ENCODE measurements at regions not wholly inside any gene's neighbourhood (a gene's known extent, or its start where the extent isn't known, plus 50 kb on each side); places are given as distances from the start of the nearest gene placed in this dataset.

DNA sequence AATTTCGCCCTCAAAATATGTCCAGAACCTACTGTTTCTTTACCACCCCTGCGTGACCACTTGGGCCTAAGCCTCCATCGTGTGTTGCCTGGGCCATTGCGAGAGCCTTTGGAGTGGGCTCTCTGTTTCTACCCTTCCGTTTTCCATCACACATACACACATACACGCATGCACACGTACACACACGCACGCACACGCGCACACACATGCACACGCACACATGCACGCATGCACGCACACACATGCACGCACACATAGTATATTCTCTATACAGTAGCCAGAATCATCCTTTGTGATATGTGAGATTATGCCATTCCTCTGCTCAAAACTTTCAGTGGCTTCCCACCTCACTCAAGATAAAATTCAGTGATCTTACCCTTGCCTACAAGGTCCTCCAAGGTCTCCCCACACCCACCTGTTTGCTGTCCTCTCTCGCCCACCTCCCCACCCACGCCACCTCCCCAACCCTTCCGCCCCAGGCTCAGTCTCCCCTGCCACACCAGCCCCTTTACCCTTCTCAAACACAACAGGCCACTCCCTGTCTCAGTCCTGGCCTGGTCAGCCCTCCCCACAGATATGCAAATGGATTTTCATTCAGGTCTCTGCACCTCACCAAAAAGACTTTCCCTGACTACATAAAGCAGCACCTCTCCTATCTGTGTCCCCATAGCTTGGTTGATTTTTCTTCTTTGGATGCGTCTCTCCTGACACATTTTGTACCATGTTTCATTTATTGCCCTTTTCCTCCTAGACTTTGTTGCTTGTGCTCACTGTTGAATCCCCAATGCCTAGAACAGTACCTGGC lies 559.6 kb downstream of the CD83 start:
- TF ChIP-seq, protein P1, sequence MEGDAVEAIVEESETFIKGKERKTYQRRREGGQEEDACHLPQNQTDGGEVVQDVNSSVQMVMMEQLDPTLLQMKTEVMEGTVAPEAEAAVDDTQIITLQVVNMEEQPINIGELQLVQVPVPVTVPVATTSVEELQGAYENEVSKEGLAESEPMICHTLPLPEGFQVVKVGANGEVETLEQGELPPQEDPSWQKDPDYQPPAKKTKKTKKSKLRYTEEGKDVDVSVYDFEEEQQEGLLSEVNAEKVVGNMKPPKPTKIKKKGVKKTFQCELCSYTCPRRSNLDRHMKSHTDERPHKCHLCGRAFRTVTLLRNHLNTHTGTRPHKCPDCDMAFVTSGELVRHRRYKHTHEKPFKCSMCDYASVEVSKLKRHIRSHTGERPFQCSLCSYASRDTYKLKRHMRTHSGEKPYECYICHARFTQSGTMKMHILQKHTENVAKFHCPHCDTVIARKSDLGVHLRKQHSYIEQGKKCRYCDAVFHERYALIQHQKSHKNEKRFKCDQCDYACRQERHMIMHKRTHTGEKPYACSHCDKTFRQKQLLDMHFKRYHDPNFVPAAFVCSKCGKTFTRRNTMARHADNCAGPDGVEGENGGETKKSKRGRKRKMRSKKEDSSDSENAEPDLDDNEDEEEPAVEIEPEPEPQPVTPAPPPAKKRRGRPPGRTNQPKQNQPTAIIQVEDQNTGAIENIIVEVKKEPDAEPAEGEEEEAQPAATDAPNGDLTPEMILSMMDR (IDR thresholded peaks at IDR 0.05; ENCODE audit: insufficient read depth, low read depth, low read length): no peak
- no peak for TF ChIP-seq EZH2 (IDR thresholded peaks at IDR 0.05; ENCODE audit: insufficient read depth, low read length)
